ENCODE measurements at regions not wholly inside any gene's neighbourhood (a gene's known extent, or its start where the extent isn't known, plus 50 kb on each side); places are given as distances from the start of the nearest gene placed in this dataset.

DNA sequence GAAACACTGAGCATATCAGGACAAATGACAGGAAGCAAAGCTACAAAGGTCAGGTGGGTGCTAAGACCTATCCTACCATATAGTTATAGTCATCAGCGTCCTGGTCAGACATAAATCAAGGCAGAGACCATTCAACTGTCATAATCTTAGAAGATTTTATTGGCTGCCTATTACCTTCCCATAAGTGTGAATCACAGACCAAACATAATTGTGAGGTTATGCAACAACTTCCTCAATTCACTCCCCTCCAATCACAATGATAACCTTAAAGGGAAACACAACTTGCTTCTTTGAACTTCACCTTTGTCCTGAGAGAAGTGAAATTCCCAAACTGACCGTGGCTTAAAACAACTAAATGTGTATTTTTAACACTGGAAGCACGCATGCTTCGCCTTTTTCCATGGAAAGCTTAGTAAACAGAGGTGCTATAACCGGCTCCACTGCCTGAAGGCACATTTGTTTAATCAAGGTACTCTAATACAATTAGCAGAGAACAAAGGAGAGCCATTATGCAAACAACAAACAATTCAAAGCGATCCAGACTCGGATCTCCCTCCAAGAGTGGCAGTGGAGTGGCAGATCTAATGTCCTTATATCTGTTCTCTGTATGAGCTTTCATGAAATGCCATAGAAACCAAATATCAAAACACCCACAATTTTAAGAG, 84.9 kb downstream of the TMEM114 start:
- ChIA-PET POLR2A (no interaction called here), CTCF (no interaction called here)
- no peaks in the 10 kb centered on the region for H3K36me3 Mint-ChIP-seq (ENCODE audit: low read depth)
- H3K4me1 ChIP-seq (ENCODE audit: insufficient read depth, low read length) = no peaks in the 10 kb centered on the region
- no peak overlapping the region for H3K4me3 Mint-ChIP-seq
- H3K36me3 ChIP-seq (ENCODE audit: insufficient read depth, low read length) = no peaks in the 10 kb centered on the region
- peaks cover under 1% of the 10 kb centered on the region for H3K9me3 Mint-ChIP-seq
- no peaks in the 10 kb centered on the region for H3K9me3 ChIP-seq (ENCODE audit: control insufficient read depth in 1 of 2, insufficient read depth in 1 of 2, low read length in 2 of 2)
- DNase-seq (no peak), ATAC-seq (ENCODE audit: poor library complexity) (no peak)
- H3K4me1 Mint-ChIP-seq (ENCODE audit: low read depth) = no peaks in the 10 kb centered on the region
- peaks cover 0 to 2% of the 10 kb centered on the region in 2 experiments for H3K27me3 ChIP-seq (ENCODE audit: control insufficient read depth in 1 of 2, insufficient read depth in 2 of 2, low read length in 2 of 2)
- H3K27ac ChIP-seq (ENCODE audit: low read depth in 1 of 2, low read length in 2 of 2) = no peak overlapping the region
- H3K4me3 ChIP-seq (ENCODE audit: low read length) = no peak overlapping the region
- intact Hi-C loops (cut with DNase I, micrococcal nuclease) = no loop called here
- TF ChIP-seq, protein P1, sequence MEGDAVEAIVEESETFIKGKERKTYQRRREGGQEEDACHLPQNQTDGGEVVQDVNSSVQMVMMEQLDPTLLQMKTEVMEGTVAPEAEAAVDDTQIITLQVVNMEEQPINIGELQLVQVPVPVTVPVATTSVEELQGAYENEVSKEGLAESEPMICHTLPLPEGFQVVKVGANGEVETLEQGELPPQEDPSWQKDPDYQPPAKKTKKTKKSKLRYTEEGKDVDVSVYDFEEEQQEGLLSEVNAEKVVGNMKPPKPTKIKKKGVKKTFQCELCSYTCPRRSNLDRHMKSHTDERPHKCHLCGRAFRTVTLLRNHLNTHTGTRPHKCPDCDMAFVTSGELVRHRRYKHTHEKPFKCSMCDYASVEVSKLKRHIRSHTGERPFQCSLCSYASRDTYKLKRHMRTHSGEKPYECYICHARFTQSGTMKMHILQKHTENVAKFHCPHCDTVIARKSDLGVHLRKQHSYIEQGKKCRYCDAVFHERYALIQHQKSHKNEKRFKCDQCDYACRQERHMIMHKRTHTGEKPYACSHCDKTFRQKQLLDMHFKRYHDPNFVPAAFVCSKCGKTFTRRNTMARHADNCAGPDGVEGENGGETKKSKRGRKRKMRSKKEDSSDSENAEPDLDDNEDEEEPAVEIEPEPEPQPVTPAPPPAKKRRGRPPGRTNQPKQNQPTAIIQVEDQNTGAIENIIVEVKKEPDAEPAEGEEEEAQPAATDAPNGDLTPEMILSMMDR (IDR thresholded peaks at IDR 0.05) = no peak
- H3K27me3 Mint-ChIP-seq = peaks cover 43% of the 10 kb centered on the region
- H3K27ac Mint-ChIP-seq = no peak overlapping the region

DNA sequence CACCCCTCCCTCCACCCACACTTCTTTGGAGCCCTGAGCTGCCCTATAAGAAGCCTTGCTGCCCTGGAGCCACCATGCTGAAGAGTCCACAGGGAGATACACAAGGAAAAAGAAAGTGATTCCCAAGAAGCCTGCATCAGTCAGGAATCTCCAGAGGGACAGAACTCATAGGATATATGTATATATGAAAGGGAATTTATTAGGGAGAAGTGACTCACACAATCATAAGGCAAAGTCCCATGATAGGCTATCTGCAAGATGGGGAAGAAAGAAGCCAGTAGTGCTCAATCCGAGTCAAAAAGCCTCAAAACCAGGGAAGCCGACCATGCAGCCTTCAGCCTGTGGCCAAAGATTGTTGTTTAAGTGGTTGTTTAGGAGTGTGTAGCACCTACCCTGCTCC, 87.9 kb downstream of the TMEM114 start:
- Mint-ChIP-seq H3K4me3 (no peak overlapping the region), H3K27ac (no peak overlapping the region), H3K27me3 (peaks cover 37% of the 10 kb centered on the region), H3K4me1 (ENCODE audit: low read depth) (no peaks in the 10 kb centered on the region), H3K9me3 (peaks cover 2% of the 10 kb centered on the region), H3K36me3 (ENCODE audit: low read depth) (no peaks in the 10 kb centered on the region)
- no peak for ATAC-seq (ENCODE audit: poor library complexity)
- Histone ChIP-seq H3K27ac (ENCODE audit: low read depth in 1 of 2, low read length in 2 of 2) (no peak overlapping the region), H3K4me3 (ENCODE audit: low read length) (no peak overlapping the region), H3K4me1 (ENCODE audit: insufficient read depth, low read length) (no peaks in the 10 kb centered on the region), H3K27me3 (ENCODE audit: control insufficient read depth in 1 of 2, insufficient read depth in 2 of 2, low read length in 2 of 2) (peaks cover 0 to 2% of the 10 kb centered on the region in 2 experiments), H3K9me3 (ENCODE audit: control insufficient read depth in 1 of 2, insufficient read depth in 1 of 2, low read length in 2 of 2) (no peaks in the 10 kb centered on the region), H3K36me3 (ENCODE audit: insufficient read depth, low read length) (no peaks in the 10 kb centered on the region)
- DNase-seq = no peak
- intact Hi-C loops (cut with DNase I, micrococcal nuclease) = no loop called here
- ChIA-PET CTCF (no interaction called here), POLR2A (no interaction called here)
- TF ChIP-seq, protein P1 (IDR thresholded peaks at IDR 0.05) = no peak

DNA sequence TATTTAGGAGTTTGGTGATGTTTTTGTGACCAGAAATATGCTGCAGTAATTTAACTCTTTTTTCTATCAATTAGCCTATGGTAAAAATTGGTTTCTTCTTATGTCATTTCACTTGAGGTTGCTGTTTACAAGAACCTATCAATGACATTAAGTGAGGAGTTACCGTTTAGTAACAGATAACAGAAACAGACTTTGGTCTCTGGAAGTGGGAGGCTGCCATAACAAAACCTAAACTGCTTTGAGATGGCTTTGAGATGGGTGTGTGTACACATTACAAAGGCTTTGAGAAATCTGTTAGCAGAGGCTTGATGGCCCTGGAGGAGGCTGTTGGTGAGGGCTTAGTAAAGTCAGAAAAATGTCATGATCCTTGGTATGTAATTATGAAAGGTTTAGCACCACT, 90.0 kb downstream of the TMEM114 start:
- H3K4me1 ChIP-seq (ENCODE audit: insufficient read depth, low read length) = no peaks in the 10 kb centered on the region
- H3K9me3 Mint-ChIP-seq = peaks cover 2% of the 10 kb centered on the region
- TF ChIP-seq, protein P1 (IDR thresholded peaks at IDR 0.05) = no peak
- no peaks in the 10 kb centered on the region for H3K9me3 ChIP-seq (ENCODE audit: control insufficient read depth in 1 of 2, insufficient read depth in 1 of 2, low read length in 2 of 2)
- H3K4me3 ChIP-seq (ENCODE audit: low read length) = no peak overlapping the region
- intact Hi-C loops (cut with DNase I, micrococcal nuclease) = no loop called here
- DNase-seq (no peak), ATAC-seq (ENCODE audit: poor library complexity) (no peak)
- no peaks in the 10 kb centered on the region for H3K27me3 ChIP-seq (ENCODE audit: control insufficient read depth in 1 of 2, insufficient read depth in 2 of 2, low read length in 2 of 2)
- H3K36me3 Mint-ChIP-seq (ENCODE audit: low read depth) = no peaks in the 10 kb centered on the region
- H3K4me1 Mint-ChIP-seq (ENCODE audit: low read depth) = no peaks in the 10 kb centered on the region
- no peak overlapping the region for H3K27ac ChIP-seq (ENCODE audit: low read depth in 1 of 2, low read length in 2 of 2)
- no peak overlapping the region for H3K27ac Mint-ChIP-seq
- ChIA-PET POLR2A (no interaction called here), CTCF (no interaction called here)
- H3K4me3 Mint-ChIP-seq = no peak overlapping the region
- no peaks in the 10 kb centered on the region for H3K36me3 ChIP-seq (ENCODE audit: insufficient read depth, low read length)
- peaks cover 28% of the 10 kb centered on the region for H3K27me3 Mint-ChIP-seq

All from CD4-positive, alpha-beta T cell (primary cell).